ENCODE measurements at regions not wholly inside any gene's neighbourhood (a gene's known extent, or its start where the extent isn't known, plus 50 kb on each side); places are given as distances from the start of the nearest gene placed in this dataset.
A peak's percentile ranks its signal among the peaks of the same experiment; 100 is the strongest.

DNA sequence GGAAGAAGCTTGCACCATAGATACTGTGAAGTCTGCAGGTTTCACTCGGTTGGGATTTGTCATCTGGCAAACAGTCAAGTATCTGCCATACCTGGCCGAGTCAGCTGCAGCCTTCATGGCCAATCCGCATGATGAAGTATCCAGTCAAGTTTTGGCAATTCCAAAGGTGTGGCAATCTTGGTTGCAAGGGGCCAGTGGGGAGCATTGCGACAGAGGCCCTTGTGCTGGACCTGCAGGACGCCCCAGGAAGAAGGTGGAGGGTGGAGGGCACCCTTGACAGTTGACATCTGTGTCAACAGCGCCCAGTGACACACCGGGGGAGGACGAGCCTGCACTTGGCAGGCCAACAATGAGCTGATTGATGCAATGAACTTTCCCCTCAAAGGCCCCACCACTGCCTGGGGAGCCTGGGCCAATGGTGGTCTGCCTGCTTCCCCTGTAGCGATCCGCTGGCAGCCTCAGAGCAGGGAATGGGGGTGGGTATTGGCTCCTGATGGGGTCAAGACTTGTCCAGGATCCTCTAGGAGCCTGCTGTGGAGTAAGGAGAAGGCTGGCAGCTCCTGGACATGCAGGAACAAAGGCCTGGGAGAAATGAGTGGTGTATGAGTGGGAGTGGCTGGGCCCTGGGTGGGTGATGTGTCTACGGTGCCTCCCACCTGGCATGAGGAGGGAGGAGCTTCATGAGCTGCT, 122.8 kb upstream of the PITX1 start:
- Histone ChIP-seq H3K4me3 (no peak overlapping the region), H3K4me1 (peaks cover 6% of the 10 kb centered on the region; the same call in 1 of the 3 replicates), H3K9me3 (peaks cover 24% of the 10 kb centered on the region), H3K4me2 (no peak overlapping the region), H3K27ac (no peak overlapping the region)
- ChIA-PET POLR2A (no interaction called here), CTCF (interaction anchor here (0.8 to 3.1 kb wide), 4 partner anchors 11 to 34 kb away, joined by 3 to 10 read pairs (median 4); no protein-coding TSS in a partner anchor)
- ATAC-seq (no peak), DNase-seq (ENCODE audit: low read depth in 1 of 2, low spot score in 1 of 2) (no peak), FAIRE-seq (no peak)
- WGBS (ENCODE audit: missing lambda C conversion rate) = 60% methylated on average over 10 of the region's 11 CpGs
- TF ChIP-seq, protein P1, sequence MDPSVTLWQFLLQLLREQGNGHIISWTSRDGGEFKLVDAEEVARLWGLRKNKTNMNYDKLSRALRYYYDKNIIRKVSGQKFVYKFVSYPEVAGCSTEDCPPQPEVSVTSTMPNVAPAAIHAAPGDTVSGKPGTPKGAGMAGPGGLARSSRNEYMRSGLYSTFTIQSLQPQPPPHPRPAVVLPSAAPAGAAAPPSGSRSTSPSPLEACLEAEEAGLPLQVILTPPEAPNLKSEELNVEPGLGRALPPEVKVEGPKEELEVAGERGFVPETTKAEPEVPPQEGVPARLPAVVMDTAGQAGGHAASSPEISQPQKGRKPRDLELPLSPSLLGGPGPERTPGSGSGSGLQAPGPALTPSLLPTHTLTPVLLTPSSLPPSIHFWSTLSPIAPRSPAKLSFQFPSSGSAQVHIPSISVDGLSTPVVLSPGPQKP (IDR thresholded peaks at IDR 0.05; ENCODE audit: low read depth, low read length) = no peak
- TF ChIP-seq MAFK (IDR thresholded peaks at IDR 0.05; ENCODE audit: partially characterized antibody) = no peak
- TF ChIP-seq JUNB (IDR thresholded peaks at IDR 0.05) = no peak
- no peak for TF ChIP-seq MAZ (IDR thresholded peaks at IDR 0.05; ENCODE audit: borderline replicate concordance, low read depth, low read length)
- peak in 1 of 2 experiments; percentile 28; a peak in 1 of 4 replicates for TF ChIP-seq CEBPB (IDR thresholded peaks at IDR 0.05)
- TF ChIP-seq SMC3 (IDR thresholded peaks at IDR 0.05) = no peak

DNA sequence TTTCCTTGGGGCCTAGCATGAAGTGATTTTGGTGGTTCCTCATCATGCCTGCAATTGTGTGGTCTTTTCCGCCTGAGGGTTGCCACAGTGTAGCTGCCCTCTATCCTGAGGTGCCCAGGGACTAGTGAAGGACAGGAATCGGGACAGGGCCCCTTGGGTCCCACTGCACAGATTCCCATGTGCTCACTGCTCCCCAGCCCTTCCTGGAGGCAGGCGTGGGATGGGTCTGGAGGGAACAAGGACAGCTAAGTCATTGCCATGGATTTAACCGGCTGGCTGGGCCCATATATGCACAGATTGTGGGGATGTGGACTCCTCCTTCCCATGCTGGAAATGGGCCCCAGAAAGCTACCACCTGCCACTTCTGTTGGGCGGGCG, 122.3 kb upstream of the PITX1 start:
- H3K27ac ChIP-seq = no peak overlapping the region
- 69% methylated on average over 6 of the region's 6 CpGs for WGBS (ENCODE audit: missing lambda C conversion rate)
- TF ChIP-seq HEYL (CRISPR knock-in tag; IDR thresholded peaks at IDR 0.05) (no peak), TP53 (CRISPR knock-in tag; IDR thresholded peaks at IDR 0.05) (no peak), SMC3 (IDR thresholded peaks at IDR 0.05) (no peak), CBX2 (IDR thresholded peaks at IDR 0.05; ENCODE audit: borderline replicate concordance, low read depth) (no peak), MAZ (IDR thresholded peaks at IDR 0.05; ENCODE audit: borderline replicate concordance, low read depth, low read length) (no peak), RCOR1 (IDR thresholded peaks at IDR 0.05; ENCODE audit: low read depth, low read length) (no peak), MAFK (IDR thresholded peaks at IDR 0.05; ENCODE audit: partially characterized antibody) (no peak), EHF (CRISPR knock-in tag; IDR thresholded peaks at IDR 0.05) (no peak), HES2 (IDR thresholded peaks at IDR 0.05) (no peak), HOXB13 (CRISPR knock-in tag; IDR thresholded peaks at IDR 0.05; ENCODE audit: low read depth) (no peak)
- TF ChIP-seq, protein P1 (IDR thresholded peaks at IDR 0.05; ENCODE audit: low read depth, low read length) = no peak
- peaks cover 6% of the 10 kb centered on the region; the same call in 1 of the 3 replicates for H3K4me1 ChIP-seq
- ChIA-PET POLR2A (no interaction called here), CTCF (interaction anchor here (1.0 to 3.1 kb wide), 3 partner anchors 11 to 23 kb away, joined by 3 to 10 read pairs (median 4); no protein-coding TSS in a partner anchor)
- no peak for DNase-seq (ENCODE audit: low read depth in 1 of 2, low spot score in 1 of 2)
- H3K4me2 ChIP-seq = no peak overlapping the region
- no peak for FAIRE-seq
- H3K4me3 ChIP-seq = no peak overlapping the region
- H3K9me3 ChIP-seq = peaks cover 24% of the 10 kb centered on the region
- no peak for ATAC-seq

- 53% methylated on average over 4 of the region's 4 CpGs for WGBS (ENCODE audit: missing lambda C conversion rate)
- POLR2A ChIA-PET = no interaction called here
- CTCF ChIA-PET = interaction anchor here (1.2 to 3.1 kb wide), 5 partner anchors 8 to 31 kb away, joined by 3 to 10 read pairs (median 4); no protein-coding TSS in a partner anchor
- TF ChIP-seq POLR2AphosphoS2 (conservative IDR thresholded peaks at IDR 0.05; ENCODE audit: low read length) (no peak), NFE2L2 (conservative IDR thresholded peaks at IDR 0.05; ENCODE audit: low read length) (no peak), RAD21 (conservative IDR thresholded peaks at IDR 0.05 in 1 of 2, IDR thresholded peaks at IDR 0.05 in 1 of 2) (no peak), POLR2A (IDR thresholded peaks at IDR 0.05; ENCODE audit: low read length) (no peak), MYC (IDR thresholded peaks at IDR 0.05; ENCODE audit: borderline replicate concordance, low read length) (no peak), CHD4 (IDR thresholded peaks at IDR 0.05; ENCODE audit: borderline replicate concordance) (no peak), HEYL (CRISPR knock-in tag; IDR thresholded peaks at IDR 0.05) (no peak), TFCP2L1 (CRISPR knock-in tag; IDR thresholded peaks at IDR 0.05) (no peak), ZC3H11A (IDR thresholded peaks at IDR 0.05) (no peak), RNF2 (IDR thresholded peaks at IDR 0.05; ENCODE audit: borderline replicate concordance, low read depth) (no peak)
- H3K27ac ChIP-seq = no peak overlapping the region
- ATAC-seq = no peak
- H3K4me3 ChIP-seq = no peak overlapping the region
- peaks cover 6% of the 10 kb centered on the region; the same call in 1 of the 3 replicates for H3K4me1 ChIP-seq
- peaks cover 24% of the 10 kb centered on the region for H3K9me3 ChIP-seq
- no peak for DNase-seq (ENCODE audit: low read depth in 1 of 2, low spot score in 1 of 2)
- H3K4me2 ChIP-seq = no peak overlapping the region
- FAIRE-seq = no peak
Measured at GRCh38 chr5:135155616-135156214, 121.7 kb upstream of the PITX1 start.

All from A549 (cell line).